HL-60 (cell line): ENCODE measurements at regions not wholly inside any gene's neighbourhood (a gene's known extent, or its start where the extent isn't known, plus 50 kb on each side); places are given as distances from the start of the nearest gene placed in this dataset.
"Not testable (repeated sequence)": the region's sequence is repeated elsewhere in the genome, so short reads cannot be mapped to it uniquely, and the experiment has no call there.

Source experiments
- CTCF ChIP-seq: IDR thresholded peaks from one replicate; pipeline ENCODE4 v1.5.1; 2011; ENCODE audit warnings: low read length, control low read depth, inconsistent platforms; ENCODE audit not compliant: insufficient read depth
- GABPA ChIP-seq: IDR thresholded peaks from 2 replicates; pipeline ENCODE4 v1.6.1; 2012; ENCODE audit warnings: low read depth
- POLR2AphosphoS5 ChIP-seq: IDR thresholded peaks from 2 replicates; pipeline ENCODE4 v1.6.1; 2012; ENCODE audit warnings: low read depth
- REST ChIP-seq: IDR thresholded peaks from 2 replicates; pipeline ENCODE4 v1.6.1; 2012; ENCODE audit warnings: low read depth; ENCODE audit not compliant: insufficient replicate concordance
- SPI1 ChIP-seq: IDR thresholded peaks from 2 replicates; pipeline ENCODE4 v1.6.1; 2012; ENCODE audit warnings: low read depth, mild to moderate bottlenecking, borderline replicate concordance

GRCh38 chr21:6499128-6499826 lies 4022.1 kb upstream of the TPTE start:
- TF ChIP-seq CTCF, POLR2AphosphoS5, REST, GABPA, SPI1: not testable (repeated sequence)
